ENCODE measurements at regions not wholly inside any gene's neighbourhood (a gene's known extent, or its start where the extent isn't known, plus 50 kb on each side); places are given as distances from the start of the nearest gene placed in this dataset.

DNA sequence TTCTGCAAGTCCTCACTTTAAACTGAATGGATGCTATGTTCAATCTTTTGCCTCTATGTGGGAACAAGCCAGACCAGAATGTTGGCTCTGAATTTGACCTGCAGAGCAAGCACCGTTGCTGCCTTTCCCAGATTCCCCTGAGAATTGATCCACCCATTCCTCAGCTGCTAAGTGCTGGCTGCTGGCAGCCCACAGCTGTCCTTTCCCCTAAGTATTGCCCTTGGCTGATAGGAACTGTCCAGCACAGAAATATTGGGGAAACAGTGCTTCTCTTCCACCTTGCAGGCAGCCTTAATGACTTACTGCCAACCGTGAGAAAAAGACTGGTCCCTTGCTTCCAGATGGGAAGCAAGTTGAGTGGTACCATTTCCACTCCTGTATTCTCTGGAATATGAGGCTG is 475.9 kb downstream of the PDHA2 start:
- peak; percentile 5 for DNase-seq (ENCODE audit: low spot score)

DNA sequence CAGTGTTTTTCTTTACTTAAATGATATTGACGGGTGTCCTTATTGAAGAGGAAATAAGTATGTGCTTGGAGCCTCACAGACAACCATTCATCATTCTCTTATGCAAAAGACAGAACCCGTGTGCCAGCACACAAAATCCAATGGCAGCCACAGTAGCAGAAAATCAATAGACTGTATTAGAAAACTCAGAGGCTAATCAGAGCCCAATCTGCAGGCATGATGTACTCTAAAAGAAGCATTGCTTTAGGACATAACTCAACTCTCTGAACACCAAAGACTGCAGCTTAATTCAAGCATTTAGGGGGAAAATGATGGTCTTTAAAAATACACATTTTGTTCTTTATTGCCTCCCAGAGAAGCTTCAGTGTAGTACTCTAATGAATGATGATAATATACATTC is 476.9 kb downstream of the PDHA2 start:
- DNase-seq (ENCODE audit: low spot score), result no peak

DNA sequence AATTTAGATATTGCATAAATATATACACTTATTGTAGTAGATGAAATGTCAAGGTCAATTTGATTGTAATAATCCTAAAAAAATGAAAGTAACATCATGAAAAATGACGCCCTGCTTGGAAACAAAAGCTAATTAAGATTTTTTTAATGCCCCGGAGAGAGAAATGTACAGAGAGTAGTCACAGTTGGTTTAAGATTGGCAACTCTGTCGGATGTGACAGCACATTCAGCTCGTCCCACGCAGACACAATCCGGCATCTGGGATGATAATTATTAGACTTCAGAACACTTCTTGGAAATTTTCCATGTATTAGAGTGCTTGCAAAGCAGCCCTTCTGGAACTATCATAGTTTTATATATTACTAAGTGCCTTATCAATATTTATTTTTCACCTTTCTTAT is 478.0 kb downstream of the PDHA2 start:
- DNase-seq (ENCODE audit: low spot score), result no peak

DNA sequence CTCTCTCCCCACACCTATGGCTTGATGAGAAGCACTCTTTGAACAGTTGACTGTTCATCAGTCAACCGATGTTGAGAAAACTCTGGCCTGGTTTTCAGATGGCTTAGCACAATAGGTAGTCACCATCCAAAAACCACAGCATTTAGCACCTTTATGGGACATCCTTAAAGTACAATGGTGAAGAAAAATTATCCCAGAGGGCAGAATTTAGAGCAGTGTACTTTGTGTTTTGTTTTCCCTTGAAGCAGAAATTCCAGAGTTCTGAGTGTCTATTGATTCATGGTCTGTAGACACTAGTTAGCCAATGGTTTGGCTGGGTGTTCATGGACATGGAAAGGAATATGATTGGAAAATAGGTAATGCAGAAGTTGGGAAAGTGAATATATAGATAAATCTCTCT is 487.0 kb downstream of the PDHA2 start:
- no peak for DNase-seq (ENCODE audit: low spot score)

DNA sequence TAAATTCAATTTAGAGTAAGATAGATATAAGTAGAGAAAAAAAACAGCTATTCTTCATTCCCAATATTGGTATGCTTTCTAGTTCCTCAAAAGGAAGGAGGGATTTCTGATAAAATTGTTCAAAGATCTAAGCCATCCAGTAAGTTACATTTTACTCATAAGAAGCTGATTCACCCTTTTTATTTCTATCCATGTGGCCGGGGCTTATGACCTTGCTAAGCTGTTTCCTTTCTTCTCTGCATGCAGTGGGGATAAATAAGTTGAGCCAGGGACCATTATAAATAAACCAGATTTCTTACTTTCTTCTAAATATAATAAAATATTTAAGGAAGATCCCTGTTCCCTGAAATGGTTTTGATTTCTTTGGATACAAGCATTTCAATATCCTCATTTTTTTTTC is 502.3 kb downstream of the PDHA2 start:
- DNase-seq (ENCODE audit: low spot score), result peak; percentile 73

DNA sequence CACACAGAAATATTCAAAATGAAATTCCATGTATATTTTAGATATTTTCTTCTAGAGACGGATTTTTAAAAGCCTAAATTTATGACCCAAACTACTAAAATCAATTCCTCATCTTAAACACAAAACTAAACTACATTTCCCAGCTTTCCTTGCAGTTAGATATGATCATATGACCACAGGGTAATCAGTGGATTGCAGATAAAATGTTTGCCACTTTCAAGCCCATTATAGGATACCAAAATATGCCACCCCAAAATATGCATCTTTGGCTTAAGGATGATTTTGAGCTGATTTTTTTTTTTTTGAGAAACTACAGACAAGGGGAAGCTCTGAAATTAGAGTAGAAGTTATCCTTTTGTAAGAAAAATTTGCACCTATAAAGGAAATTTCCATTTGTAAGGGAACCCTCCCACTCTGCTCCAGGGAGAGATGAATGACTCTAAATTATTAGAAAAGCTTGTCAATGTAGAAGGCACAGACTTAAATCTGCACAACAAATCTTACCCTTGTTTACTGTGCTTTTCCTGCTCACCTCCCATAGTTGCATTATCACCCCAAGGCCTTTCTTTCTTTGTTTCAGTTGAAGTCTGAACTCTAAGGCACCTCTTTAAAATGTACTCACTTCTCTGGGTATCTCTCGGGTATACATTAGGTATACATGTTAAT is 503.0 kb downstream of the PDHA2 start:
- no peak for DNase-seq (ENCODE audit: low spot score)

DNA sequence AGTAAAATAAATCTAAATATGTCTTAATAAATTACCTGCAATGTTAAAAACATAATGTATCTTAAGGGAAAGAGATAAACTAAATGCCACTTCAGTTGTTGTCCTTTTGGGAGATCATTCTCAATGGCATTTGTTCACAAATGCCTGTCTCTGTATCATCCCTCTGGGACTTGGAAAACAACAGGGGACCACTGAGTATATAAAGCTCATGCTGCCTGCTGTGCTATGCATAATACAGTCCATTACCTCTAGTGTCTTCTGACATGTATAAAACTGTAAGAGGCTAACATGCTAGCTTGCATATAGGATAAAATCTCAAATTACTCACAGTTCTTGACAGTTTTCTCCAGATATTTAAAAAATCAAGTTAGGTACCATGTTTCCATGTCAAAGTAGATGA is 503.9 kb downstream of the PDHA2 start:
- no peak for DNase-seq (ENCODE audit: low spot score)

DNA sequence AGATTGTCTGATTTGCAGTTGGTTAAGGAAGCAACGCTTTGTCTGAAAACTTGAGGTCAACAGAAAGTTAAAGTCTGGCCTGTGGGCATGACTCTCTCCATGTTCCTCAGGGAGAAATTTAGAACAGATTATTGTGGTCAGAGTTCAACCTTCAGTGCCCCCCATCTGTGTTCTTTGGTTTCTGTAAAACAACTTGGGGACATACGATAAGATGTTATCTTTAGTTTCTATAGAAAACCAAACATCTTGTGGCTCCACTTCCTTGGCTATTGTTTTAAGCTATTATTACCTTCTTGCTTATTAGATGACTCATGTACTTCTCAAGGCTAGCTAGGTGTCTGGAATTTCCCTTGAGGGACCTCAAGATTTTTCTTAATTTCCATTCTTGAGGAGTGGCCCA is 507.7 kb downstream of the PDHA2 start:
- DNase-seq (ENCODE audit: low spot score), result no peak

DNA sequence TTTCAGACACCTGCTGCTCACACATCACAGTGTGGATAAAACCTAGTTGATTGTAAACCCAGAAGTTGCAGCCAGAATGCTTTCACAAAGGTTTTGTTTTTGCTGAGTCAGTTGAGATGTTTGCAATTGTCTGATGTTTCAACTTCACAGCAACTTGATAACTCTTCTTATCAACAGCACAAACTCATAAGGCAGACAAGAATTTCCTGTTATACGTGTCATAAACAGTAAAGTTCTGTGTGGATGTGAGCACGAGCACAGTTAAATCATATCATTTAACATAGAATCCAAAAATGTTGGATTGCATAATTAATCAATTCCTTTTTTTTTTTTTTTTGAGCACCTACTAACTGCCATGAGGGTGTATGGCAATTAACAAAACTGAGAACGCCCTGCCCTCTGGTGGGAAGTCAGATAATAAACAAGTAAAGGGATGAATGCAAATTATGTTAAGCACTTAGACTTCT is 512.2 kb downstream of the PDHA2 start:
- peak; percentile 38 for DNase-seq (ENCODE audit: low spot score)

DNA sequence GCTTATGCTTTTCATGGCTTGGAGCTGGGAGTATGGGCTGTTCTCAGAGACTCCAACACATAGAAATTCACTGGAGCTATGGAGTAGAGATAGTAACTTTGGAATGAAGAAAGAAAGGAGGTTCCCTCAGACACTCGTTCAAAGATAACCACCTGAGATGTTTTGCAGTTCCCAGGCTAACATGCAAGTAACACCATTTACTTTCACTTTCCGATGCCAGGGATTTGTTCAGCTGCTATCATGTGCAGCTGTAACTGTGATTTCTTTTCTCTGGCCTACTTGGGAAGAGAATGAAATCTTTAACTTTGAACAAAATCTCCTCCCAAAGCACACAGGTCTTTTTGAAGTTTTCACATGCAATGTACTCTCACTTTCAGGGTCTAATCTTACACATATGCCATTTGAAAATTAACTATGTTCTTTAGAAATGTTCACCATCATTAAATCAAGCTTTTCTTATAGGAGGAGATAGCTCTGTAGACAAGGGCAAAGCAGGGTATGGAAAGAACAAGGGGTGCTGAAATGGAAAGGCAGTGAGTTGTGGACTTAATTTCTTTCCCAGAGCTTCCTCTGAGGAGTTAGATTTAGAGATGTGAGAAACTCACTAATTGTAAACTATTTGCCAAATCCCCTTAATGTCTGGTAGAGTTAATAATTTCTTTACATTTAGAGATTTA is 514.3 kb downstream of the PDHA2 start:
- peak; percentile 55 for DNase-seq (ENCODE audit: low spot score)

DNA sequence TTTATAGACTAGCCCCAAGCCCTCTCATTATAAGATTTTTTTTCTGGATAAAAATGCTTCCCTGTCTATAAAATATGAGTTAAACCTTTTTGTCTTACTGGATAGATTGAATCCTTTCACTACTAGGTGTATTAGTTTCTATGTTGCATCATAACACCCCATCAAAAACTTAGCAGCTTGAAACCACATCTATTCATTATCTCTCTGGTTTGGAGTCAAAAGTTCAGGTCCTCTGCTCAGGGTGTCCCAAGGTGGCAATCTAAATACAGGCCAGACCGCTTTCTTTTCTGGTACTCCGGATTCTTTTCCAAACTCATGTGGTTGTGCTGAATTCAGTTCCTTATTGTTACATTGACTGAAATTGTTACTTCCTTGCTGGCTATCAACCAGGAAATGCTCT is 515.5 kb downstream of the PDHA2 start:
- DNase-seq (ENCODE audit: low spot score), result no peak

DNA sequence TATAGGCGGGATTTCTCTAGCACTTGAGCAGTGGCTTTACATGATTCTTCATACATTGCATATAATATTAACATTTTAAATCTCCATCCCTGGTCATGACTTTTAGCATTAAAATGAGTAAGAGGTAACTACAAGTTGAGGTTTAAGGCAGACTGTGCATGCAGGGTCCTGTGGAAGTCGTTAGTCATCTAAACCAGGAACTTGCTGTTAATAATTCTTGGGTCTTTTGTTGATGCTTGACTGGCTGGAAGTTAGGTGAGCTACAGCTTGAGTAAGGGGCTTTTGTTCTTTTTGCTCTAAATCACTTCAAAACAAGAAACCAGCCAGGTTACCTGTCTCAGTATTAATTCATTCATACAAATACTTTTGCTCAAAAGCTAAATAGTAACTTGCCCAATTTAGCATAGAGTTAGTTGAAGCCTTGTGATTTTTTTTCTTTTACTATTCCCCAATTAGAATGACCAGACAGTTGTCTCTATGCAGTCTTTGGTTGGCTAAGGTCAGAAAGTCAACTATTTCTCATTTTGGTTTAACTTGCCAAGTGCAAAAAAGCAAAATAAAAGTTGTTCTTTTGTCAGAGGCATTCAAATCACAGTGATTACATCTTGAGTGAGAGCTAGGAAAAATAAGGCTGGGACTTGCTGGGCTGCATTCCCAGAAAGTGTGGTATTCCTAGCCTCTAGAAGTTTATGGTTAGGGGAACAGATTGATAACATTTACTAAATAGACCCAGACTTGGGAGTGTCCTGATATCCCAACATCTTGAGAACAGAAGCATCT is 516.9 kb downstream of the PDHA2 start:
- DNase-seq (ENCODE audit: low spot score), result peak; percentile 11

DNA sequence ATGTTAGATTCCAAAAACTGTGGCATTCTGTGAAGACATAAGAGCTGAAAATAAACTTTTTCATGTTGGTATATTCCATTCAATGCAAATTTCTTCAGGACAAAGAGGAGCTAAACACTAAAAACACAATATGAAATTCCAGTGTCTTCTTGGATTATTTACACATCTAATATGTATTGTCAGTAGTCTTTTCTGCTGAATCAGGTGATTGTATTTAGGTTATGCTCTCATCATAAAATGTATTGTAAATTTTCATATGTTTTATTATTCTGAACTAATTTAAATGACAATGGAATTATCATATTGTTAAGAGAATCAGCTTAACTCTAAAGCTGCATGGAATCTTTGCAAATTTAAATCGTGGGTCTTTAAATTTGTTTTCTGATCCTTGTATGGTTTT is 526.7 kb downstream of the PDHA2 start:
- DNase-seq (ENCODE audit: low spot score), result no peak

DNA sequence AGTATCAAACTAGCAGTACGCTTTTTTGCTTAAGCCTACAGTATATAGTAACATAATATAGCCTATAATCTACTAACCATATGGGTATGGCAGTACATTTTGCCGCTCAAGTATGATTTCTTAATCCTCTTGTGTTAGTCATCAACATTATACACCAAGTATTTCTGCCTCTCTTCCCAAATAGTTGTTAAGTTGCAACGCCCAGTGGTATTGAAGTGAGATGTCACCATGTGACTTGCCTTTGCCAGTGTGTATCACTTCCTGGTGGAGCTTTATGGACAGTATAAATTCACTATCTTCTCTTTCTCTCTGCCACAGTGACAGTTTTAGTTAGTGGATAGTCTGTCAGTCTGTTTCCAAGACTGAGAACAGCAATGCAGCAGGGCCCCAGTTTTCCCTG is 535.5 kb downstream of the PDHA2 start:
- no peak for DNase-seq (ENCODE audit: low spot score)

DNA sequence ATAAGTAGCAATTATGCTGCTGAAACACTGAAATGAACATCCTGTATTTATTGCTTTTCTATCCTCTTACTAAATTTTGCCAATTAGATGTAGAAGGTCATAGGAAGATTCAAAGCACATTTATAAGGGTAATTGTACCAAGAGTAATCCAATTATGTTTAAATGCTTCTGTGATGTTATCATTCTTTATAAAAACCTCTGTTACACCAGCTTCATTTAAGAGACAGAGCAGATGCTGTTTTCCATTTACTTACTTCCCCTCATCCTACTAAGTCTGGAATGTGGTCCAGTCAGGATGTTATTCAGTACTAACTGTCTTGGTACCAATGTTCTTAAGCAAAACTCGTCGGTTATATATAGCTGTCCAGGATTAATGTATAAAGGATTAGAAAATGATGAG is 539.6 kb downstream of the PDHA2 start:
- DNase-seq (ENCODE audit: low spot score), result no peak

DNA sequence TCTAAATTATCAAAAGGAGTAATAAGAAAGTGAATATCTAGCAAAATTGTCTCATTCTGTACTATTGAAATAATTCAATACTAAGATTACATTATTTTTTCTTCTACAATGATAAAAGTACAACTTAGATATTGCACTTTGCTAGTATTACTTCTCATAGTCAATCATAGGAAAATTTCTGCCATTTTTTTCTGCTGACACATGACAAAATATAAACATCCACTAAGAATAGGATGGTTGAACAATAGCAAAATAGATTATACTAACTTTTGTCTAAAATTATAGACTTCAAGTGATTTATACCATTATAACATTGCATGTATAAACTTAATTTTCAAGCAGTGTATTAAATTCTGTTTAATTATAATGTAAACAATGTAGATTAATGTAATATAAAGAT is 540.2 kb downstream of the PDHA2 start:
- no peak for DNase-seq (ENCODE audit: low spot score)

DNA sequence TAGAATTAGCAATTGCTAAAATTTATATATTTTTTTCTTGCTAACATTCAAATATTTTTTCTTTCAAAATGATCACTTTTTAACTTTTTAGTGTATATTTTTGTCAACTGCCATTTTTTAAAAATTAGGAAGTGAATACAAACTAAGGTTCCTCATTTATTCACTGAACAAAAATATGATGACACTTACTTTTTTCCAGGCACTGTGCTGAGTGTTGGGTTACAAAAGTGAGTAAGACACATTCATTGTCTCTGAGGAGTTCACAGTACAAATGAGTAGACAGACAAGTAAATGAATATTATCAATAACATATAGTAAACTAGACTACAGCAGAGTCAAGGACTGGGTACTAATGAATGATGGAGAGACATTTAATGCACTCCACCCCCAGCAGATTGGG is 543.5 kb downstream of the PDHA2 start:
- no peak for DNase-seq (ENCODE audit: low spot score)

DNA sequence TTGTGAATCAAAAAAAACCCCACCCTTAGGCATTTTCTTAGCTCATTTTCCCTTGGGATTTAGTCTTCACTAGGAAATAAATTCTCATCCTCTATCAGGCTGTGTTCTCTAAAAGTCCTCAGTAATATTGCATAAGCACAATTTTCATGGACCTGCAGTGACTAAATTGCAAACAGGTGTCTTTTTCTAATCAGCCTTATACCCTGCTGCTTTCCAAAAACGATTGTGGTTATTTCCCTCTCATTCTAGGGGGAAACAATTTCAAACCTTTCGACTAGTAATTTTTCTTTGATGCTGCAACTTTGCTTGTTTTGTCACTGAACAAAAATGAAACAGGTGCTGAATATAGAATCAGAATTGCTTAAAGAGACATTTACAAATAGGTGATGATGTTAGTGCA is 549.9 kb downstream of the PDHA2 start:
- no peak for DNase-seq (ENCODE audit: low spot score)

DNA sequence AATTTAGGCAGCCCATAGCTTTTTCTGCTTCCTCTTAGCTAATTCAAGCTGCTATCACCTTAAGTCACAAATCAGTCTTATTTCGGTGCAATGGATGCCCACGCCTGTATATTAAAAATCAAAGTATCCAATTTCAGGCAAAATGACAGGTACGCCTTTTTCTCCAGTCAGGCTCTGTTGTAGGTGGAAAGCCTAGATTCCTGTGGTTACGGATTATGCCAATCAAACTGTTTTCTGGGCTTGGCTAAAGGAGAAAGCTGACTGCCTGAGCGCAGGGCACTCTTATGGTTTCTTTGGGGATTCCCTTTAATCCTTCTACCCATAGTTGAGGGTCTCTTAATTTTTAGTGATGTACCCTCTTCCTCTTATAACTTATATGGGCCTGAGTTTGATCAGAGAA is 550.5 kb downstream of the PDHA2 start:
- no peak for DNase-seq (ENCODE audit: low spot score)

DNA sequence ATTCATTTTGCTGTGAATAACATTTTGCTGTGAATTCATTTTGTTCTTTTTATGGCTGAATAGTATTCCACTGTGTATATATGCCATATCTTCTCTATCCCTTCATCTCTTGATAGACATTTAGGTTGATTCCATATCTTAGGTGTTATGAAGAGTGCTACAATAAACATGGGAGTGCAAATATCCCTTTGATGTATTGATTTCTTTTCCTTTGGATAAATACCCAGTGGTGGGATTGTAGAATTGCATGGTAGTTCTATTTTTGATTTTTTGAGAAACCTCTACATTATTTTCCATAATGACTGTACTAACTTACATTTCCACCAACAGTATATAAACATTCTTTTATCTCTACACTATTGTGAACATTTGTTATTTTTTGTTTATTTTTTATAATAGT is 555.9 kb downstream of the PDHA2 start:
- no peak for DNase-seq (ENCODE audit: low spot score)

DNA sequence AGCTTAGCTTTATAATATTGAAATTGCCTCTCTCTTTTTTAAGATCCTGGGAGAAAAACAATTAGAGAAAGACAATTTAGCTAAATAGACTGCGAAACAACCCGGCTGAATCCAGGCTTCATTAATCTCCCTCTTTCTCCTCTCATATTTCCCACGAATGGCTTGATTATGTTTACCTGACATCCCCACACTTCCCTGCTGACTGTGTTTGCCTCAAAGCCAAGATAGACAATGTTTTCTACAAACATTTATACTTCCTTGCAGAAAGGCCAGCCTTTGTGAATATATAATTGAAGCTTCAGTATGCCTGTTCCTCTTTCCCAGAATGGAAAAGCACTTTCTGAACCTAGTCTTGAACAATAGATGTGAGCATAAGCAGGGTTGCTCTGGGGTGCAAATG is 566.8 kb downstream of the PDHA2 start:
- DNase-seq (ENCODE audit: low spot score), result no peak

DNA sequence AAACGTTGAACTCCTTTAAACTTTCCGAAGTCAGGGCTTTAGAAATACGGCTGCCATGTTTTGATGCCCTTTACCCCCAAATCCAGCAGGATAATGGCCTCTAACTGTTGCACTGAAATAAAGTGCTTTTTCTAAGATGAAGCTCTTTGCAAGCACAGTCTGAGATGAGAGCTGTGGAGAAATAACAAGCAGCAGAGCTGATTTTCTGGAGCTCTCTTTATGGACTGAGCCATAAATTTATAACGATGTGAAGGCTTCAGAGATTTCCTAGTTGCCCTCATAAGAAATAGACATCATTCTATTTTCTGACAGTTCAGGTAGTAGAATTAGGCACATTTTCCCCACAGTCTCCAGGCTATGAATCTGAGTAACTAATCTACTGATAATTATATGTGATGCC is 567.3 kb downstream of the PDHA2 start:
- DNase-seq (ENCODE audit: low spot score), result no peak
